OCI-LY1 (cell line): ENCODE measurements at regions not wholly inside any gene's neighbourhood (a gene's known extent, or its start where the extent isn't known, plus 50 kb on each side); places are given as distances from the start of the nearest gene placed in this dataset.

Source experiments
- H2AFZ ChIP-seq: fragments of 200-600 bp; sonication (generic), shearing (Covaris generic); 2 replicates; pipeline ENCODE4 v1.6.0; 2014; ENCODE audit warnings: antibody characterized with exemption, mild to moderate bottlenecking, low read length
- H3F3A ChIP-seq: fragments of 200-600 bp; sonication (generic), shearing (Covaris generic); 2 replicates; pipeline ENCODE4 v1.6.0; 2014; ENCODE audit warnings: mild to moderate bottlenecking, antibody characterized with exemption, low read length, moderate library complexity; ENCODE audit not compliant: insufficient read depth
- H3K27ac ChIP-seq: fragments of 200-600 bp; sonication (generic); 2 replicates; pipeline ENCODE4 v1.5.1; 2014; ENCODE audit warnings: low read length, mixed run types, mild to moderate bottlenecking, low read depth; ENCODE audit not compliant: poor library complexity, severe bottlenecking
- H3K27me3 ChIP-seq: fragments of 200-600 bp; sonication (generic); 2 replicates; pipeline ENCODE4 v1.6.0; 2014; ENCODE audit warnings: antibody characterized with exemption, mild to moderate bottlenecking, low read length, moderate library complexity; ENCODE audit not compliant: insufficient read depth
- H3K36me3 ChIP-seq: fragments of 200-600 bp; sonication (generic); 2 replicates; pipeline ENCODE4 v1.6.1; 2014; ENCODE audit warnings: mild to moderate bottlenecking, antibody characterized with exemption, low read length, moderate library complexity, mixed read lengths; ENCODE audit not compliant: insufficient read depth
- H3K4me1 ChIP-seq: fragments of 200-600 bp; sonication (generic); 2 replicates; pipeline ENCODE4 v1.5.1; 2014; ENCODE audit warnings: mild to moderate bottlenecking, low read length, moderate library complexity; ENCODE audit not compliant: insufficient read depth, severe bottlenecking
- H3K4me2 ChIP-seq: fragments of 200-600 bp; sonication (generic), shearing (Covaris generic); 2 replicates; pipeline ENCODE4 v1.6.1; 2014; ENCODE audit warnings: low read length
- H3K4me3 ChIP-seq: fragments of 200-600 bp; sonication (generic); 2 replicates; pipeline ENCODE4 v1.5.1; 2014; ENCODE audit warnings: low read length, low read depth, mild to moderate bottlenecking, mixed read lengths; ENCODE audit not compliant: poor library complexity, severe bottlenecking
- H3K79me2 ChIP-seq: fragments of 200-600 bp; shearing (Covaris generic); 2 replicates; pipeline ENCODE4 v1.6.1; 2016; ENCODE audit warnings: mixed run types, low read length, mixed read lengths; ENCODE audit not compliant: insufficient read depth
- H3K9ac ChIP-seq: fragments of 200-600 bp; sonication (generic), shearing (Covaris generic); 2 replicates; pipeline ENCODE4 v1.6.1; 2014; ENCODE audit warnings: mild to moderate bottlenecking, low read length, mixed read lengths
- H3K9me2 ChIP-seq: fragments of 200-600 bp; sonication (generic), shearing (Covaris generic); 2 replicates; pipeline ENCODE4 v1.6.1; 2014; ENCODE audit warnings: low read depth, mild to moderate bottlenecking, low read length, mixed read lengths
- H3K9me3 ChIP-seq: fragments of 200-600 bp; shearing (Covaris generic); 2 replicates; pipeline ENCODE4 v1.6.1; 2014; ENCODE audit warnings: low read length, mixed read lengths
- H4K20me1 ChIP-seq: fragments of 200-600 bp; sonication (generic), shearing (Covaris generic); 2 replicates; pipeline ENCODE4 v1.6.0; 2016; ENCODE audit warnings: mild to moderate bottlenecking, low read length; ENCODE audit not compliant: insufficient read depth
- CTCF ChIP-seq: fragments of 200-600 bp; sonication (generic), shearing (Covaris generic); IDR thresholded peaks from 2 replicates; pipeline ENCODE4 v1.5.1; 2017; ENCODE audit warnings: mild to moderate bottlenecking, antibody characterized with exemption, low read length, moderate library complexity, mixed read lengths
- EZH2 ChIP-seq: fragments of 200-600 bp; sonication (generic), shearing (Covaris generic); IDR thresholded peaks from 2 replicates; pipeline ENCODE4 v1.8.0; 2017; ENCODE audit warnings: borderline replicate concordance, mixed run types, mild to moderate bottlenecking, antibody characterized with exemption, low read length, moderate library complexity, mixed read lengths

DNA sequence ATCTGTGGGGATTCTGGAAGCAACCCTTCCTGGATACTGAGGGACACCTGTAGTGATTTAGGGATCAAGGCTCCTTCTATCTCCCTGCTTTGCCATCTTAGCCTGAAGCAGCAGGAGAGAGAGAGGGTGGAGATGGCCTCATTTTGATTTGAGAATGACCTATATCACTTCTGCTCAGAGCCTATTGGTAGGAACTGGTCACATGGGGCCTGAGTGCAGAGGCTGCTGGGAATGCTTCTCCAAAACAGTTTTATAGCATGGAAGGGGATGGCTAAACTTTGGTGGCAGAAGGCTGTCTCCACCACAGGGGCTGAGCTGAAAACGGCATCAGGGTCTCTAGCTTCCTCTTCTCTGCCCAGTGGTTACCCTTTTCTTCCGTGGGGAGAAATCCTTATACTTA lies 105.8 kb downstream of the TBX19 start:
- H3K9me3 ChIP-seq: no peaks in the 10 kb centered on the region
- no peaks in the 10 kb centered on the region for H3K4me1 ChIP-seq
- no peaks in the 10 kb centered on the region for H3K79me2 ChIP-seq
- no peaks in the 10 kb centered on the region for H3F3A ChIP-seq
- no peak overlapping the region for H3K9ac ChIP-seq
- no peak overlapping the region; the same call in 1 of the 2 replicates for H3K4me2 ChIP-seq
- no peak overlapping the region for H2AFZ ChIP-seq
- no peaks in the 10 kb centered on the region for H4K20me1 ChIP-seq
- no peaks in the 10 kb centered on the region for H3K9me2 ChIP-seq
- TF ChIP-seq EZH2: no peak
- no peak for TF ChIP-seq CTCF
- no peaks in the 10 kb centered on the region for H3K36me3 ChIP-seq
- H3K27ac ChIP-seq: no peak overlapping the region
- H3K4me3 ChIP-seq: no peak overlapping the region
- H3K27me3 ChIP-seq: no peaks in the 10 kb centered on the region; the same call in 1 of the 2 replicates

DNA sequence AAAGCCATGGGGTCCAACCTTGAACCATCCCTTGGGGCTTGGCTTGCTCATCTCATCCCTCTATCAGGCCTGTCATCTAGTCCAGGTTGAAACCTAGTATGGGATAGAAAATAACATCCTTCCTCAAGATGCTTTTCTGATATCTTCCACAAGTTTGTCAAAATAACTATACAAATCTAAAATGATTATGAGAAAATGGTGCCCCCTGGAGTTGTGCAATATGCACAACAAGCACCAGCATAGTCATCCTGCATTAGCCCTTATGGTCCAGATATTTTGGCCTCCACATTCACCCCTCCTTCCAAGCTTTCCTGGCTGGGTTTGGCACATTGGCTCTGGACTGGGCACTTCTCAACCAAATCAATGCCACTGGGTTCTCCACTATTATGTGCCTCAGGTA lies 101.2 kb downstream of the TBX19 start:
- no peaks in the 10 kb centered on the region for H3F3A ChIP-seq
- no peaks in the 10 kb centered on the region for H4K20me1 ChIP-seq
- no peaks in the 10 kb centered on the region for H3K36me3 ChIP-seq
- no peaks in the 10 kb centered on the region for H3K9me2 ChIP-seq
- TF ChIP-seq CTCF (no peak), EZH2 (no peak)
- H3K4me3 ChIP-seq: no peak overlapping the region
- H3K9ac ChIP-seq: no peak overlapping the region
- H3K4me2 ChIP-seq: no peak overlapping the region
- no peak overlapping the region for H2AFZ ChIP-seq
- H3K79me2 ChIP-seq: no peaks in the 10 kb centered on the region
- no peaks in the 10 kb centered on the region for H3K27me3 ChIP-seq
- no peaks in the 10 kb centered on the region for H3K9me3 ChIP-seq
- H3K4me1 ChIP-seq: no peaks in the 10 kb centered on the region
- no peak overlapping the region for H3K27ac ChIP-seq

- Histone ChIP-seq H4K20me1 (no peaks in the 10 kb centered on the region), H3K9ac (no peak overlapping the region), H3K4me1 (no peaks in the 10 kb centered on the region), H3F3A (no peaks in the 10 kb centered on the region), H3K4me2 (no peak overlapping the region), H3K9me3 (no peaks in the 10 kb centered on the region), H3K79me2 (no peaks in the 10 kb centered on the region), H2AFZ (no peak overlapping the region), H3K27me3 (no peaks in the 10 kb centered on the region), H3K36me3 (no peaks in the 10 kb centered on the region), H3K4me3 (no peak overlapping the region), H3K9me2 (no peaks in the 10 kb centered on the region), H3K27ac (no peak overlapping the region)
- no peak for TF ChIP-seq CTCF
Measured at GRCh38 chr1:168380945-168381344, 100.3 kb downstream of the TBX19 start.
